Activated CD8-positive, alpha-beta memory T cell treated with anti-CD3 and anti-CD28 coated beads, Interleukin-2, amount 50 U/mL, for 48 hours (primary cell): ENCODE measurements at regions not wholly inside any gene's neighbourhood (a gene's known extent, or its start where the extent isn't known, plus 50 kb on each side); places are given as distances from the start of the nearest gene placed in this dataset.

ENCODE experiments used
- DNase-seq: peaks from one replicate; pipeline ENCODE4 v3.0.0-alpha.2; 2020

- DNase-seq = no peak
Observed at GRCh38 chr2:147709655-147710054, 135.2 kb upstream of the ACVR2A start.

GRCh38 chr2:147703171-147703570 is 141.7 kb upstream of the ACVR2A start:
- no peak for DNase-seq

- DNase-seq = no peak
Observed at GRCh38 chr2:147698166-147698565, 146.7 kb upstream of the ACVR2A start.

- no peak for DNase-seq
Observed at GRCh38 chr2:147696426-147696825, 148.4 kb upstream of the ACVR2A start.

GRCh38 chr2:147689220-147689909 is 155.5 kb upstream of the ACVR2A start:
- no peak for DNase-seq

GRCh38 chr2:147688242-147688641 is 156.6 kb upstream of the ACVR2A start:
- DNase-seq = no peak

- DNase-seq = no peak
Observed at GRCh38 chr2:147686365-147686764, 158.5 kb upstream of the ACVR2A start.

- DNase-seq = no peak
Observed at GRCh38 chr2:147684903-147685302, 159.9 kb upstream of the ACVR2A start.

GRCh38 chr2:147683380-147683779 is 161.4 kb upstream of the ACVR2A start:
- no peak for DNase-seq

GRCh38 chr2:147681093-147681492 is 163.7 kb upstream of the ACVR2A start:
- no peak for DNase-seq

- DNase-seq = no peak
Observed at GRCh38 chr2:147679955-147680531, 164.8 kb upstream of the ACVR2A start.

GRCh38 chr2:147679191-147679954 is 165.5 kb upstream of the ACVR2A start:
- no peak for DNase-seq

GRCh38 chr2:147665105-147665504 is 179.7 kb upstream of the ACVR2A start:
- no peak for DNase-seq

- no peak for DNase-seq
Observed at GRCh38 chr2:147663962-147664361, 180.9 kb upstream of the ACVR2A start.

GRCh38 chr2:147663153-147663961 is 181.5 kb upstream of the ACVR2A start:
- no peak for DNase-seq

GRCh38 chr2:147662221-147662620 is 182.6 kb upstream of the ACVR2A start:
- DNase-seq = no peak

- DNase-seq = no peak
Observed at GRCh38 chr2:147660680-147661079, 184.1 kb upstream of the ACVR2A start.

- no peak for DNase-seq
Observed at GRCh38 chr2:147659051-147659450, 185.8 kb upstream of the ACVR2A start.

- no peak for DNase-seq
Observed at GRCh38 chr2:147657086-147658000, 187.5 kb upstream of the ACVR2A start.

- no peak for DNase-seq
Observed at GRCh38 chr2:147649998-147650397, 194.8 kb upstream of the ACVR2A start.

GRCh38 chr2:147649286-147649685 is 195.5 kb upstream of the ACVR2A start:
- no peak for DNase-seq

GRCh38 chr2:147648471-147648870 is 196.4 kb upstream of the ACVR2A start:
- no peak for DNase-seq
